Kidney (tissue), 13 donors: ENCODE measurements at regions not wholly inside any gene's neighbourhood (a gene's known extent, or its start where the extent isn't known, plus 50 kb on each side); places are given as distances from the start of the nearest gene placed in this dataset.
"Not testable (repeated sequence)": the region's sequence is repeated elsewhere in the genome, so short reads cannot be mapped to it uniquely, and the experiment has no call there.

Experiments
- DNase-seq, 5 donors: peaks; one replicate each; pipeline ENCODE4 v3.0.0-alpha.2; 2013 to 2020
- FAIRE-seq: peaks from 2 replicates; lab custom pipeline; 2012; peaks lifted over from hg19 to GRCh38; lab: Jason Lieb, UNC
- H3K27ac ChIP-seq, 2 donors: one replicate each; pipeline ENCODE4 v1.7.0; 2013; ENCODE audit warnings: low read depth in 2 of 2, low read length in 2 of 2, inconsistent platforms in 1 of 2
- H3K27me3 ChIP-seq: one replicate; pipeline ENCODE4 v1.7.1; 2013; ENCODE audit warnings: low read length, inconsistent platforms; ENCODE audit not compliant: control insufficient read depth, insufficient read depth
- H3K36me3 ChIP-seq, 3 donors: one replicate each; pipeline versions ENCODE4 v1.7.0 to v1.7.1; 2013; ENCODE audit warnings: low read length in 3 of 3, control low read depth in 1 of 3, inconsistent platforms in 1 of 3; ENCODE audit not compliant: insufficient read depth in 3 of 3, control insufficient read depth in 2 of 3
- H3K4me1 ChIP-seq, 3 donors: one replicate each; pipeline versions ENCODE4 v1.7.0 to v1.7.1; 2013; ENCODE audit warnings: low read length in 3 of 3, inconsistent platforms in 1 of 3, low read depth in 1 of 3; ENCODE audit not compliant: control insufficient read depth in 2 of 3, insufficient read depth in 2 of 3
- H3K4me3 ChIP-seq, 3 donors: one replicate each; pipeline versions ENCODE4 v1.7.0 to v1.8.1; 2013; ENCODE audit warnings: low read length in 3 of 3, control low read depth in 1 of 3, inconsistent platforms in 1 of 3
- H3K9ac ChIP-seq, 3 donors: one replicate each; pipeline versions ENCODE4 v1.7.0 to v1.7.1; 2013; ENCODE audit warnings: low read length in 3 of 3, control low read depth in 1 of 3, inconsistent platforms in 1 of 3
- H3K9me3 ChIP-seq, 3 donors: one replicate each; pipeline versions ENCODE4 v1.7.0 to v1.7.1; 2013; ENCODE audit warnings: low read length in 3 of 3, control low read depth in 1 of 3, inconsistent platforms in 1 of 3; ENCODE audit not compliant: control insufficient read depth in 2 of 3, insufficient read depth in 1 of 3
- intact Hi-C: fragments of 100-400 bp; cut with DNase I; formaldehyde crosslinking; loops from one replicate; pipeline ENCODE4 v1.11.1; 2022
- TF ChIP-seq, protein P1 (sequence below): IDR thresholded peaks from 3 replicates; pipeline ENCODE4 v1.5.1; 2012; ENCODE audit warnings: mild to moderate bottlenecking, moderate library complexity, borderline replicate concordance; ENCODE audit not compliant: insufficient read depth; ENCODE audit errors: extremely low read depth
- donor health status: control.
- donor health status: control.
- donor health status: control.
- donor health status: control.
- donor health status: control.
- donor health status: DM: yes; HTN: yes; CAD: no.
- donor health status: Normal renal cell carcinoma (clear cell type).

DNA sequence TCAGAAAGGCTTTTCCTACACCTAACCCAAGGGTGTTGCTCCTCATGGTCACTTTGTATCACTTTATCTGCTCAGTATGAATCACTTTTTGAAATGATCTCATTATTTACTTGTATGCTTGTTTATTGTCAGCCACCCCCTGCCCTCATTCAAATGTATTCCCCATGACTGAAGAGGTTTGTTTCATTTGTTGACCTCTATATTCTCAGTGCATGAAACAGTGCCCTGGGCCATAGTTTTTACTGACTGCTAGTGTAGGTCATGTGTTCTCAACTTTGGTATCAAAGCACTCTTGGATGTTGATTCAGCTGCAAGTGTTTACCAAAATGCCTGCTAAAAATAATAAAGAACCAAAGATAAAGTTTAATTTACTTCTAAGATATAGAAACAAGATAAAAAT lies 381.7 kb upstream of the ARPP21 start:
- FAIRE-seq: no peak
- no peaks in the 10 kb centered on the region for H3K4me1 ChIP-seq

DNA sequence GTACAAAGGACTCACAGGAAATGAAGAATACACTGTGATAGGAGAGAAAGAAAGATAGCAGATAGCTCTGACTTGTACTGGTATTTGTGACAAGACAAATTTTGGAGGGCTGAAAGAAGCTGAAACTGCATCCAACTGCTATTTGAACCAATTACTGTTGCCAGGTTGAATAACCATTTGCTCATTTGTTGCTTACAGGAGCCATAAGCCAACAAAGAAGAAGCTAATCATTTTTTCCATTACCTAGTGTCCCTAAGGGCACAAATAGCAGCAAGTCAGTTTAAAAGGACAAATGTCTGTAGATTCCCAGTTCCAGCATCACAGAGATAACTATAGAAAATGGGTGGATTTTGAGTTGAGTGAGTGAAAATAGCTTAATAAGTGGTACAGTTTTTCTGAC lies 376.9 kb upstream of the ARPP21 start:
- TF ChIP-seq, protein P1, sequence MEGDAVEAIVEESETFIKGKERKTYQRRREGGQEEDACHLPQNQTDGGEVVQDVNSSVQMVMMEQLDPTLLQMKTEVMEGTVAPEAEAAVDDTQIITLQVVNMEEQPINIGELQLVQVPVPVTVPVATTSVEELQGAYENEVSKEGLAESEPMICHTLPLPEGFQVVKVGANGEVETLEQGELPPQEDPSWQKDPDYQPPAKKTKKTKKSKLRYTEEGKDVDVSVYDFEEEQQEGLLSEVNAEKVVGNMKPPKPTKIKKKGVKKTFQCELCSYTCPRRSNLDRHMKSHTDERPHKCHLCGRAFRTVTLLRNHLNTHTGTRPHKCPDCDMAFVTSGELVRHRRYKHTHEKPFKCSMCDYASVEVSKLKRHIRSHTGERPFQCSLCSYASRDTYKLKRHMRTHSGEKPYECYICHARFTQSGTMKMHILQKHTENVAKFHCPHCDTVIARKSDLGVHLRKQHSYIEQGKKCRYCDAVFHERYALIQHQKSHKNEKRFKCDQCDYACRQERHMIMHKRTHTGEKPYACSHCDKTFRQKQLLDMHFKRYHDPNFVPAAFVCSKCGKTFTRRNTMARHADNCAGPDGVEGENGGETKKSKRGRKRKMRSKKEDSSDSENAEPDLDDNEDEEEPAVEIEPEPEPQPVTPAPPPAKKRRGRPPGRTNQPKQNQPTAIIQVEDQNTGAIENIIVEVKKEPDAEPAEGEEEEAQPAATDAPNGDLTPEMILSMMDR: no peak
- no peaks in the 10 kb centered on the region for H3K9me3 ChIP-seq
- H3K4me3 ChIP-seq: no peak overlapping the region
- intact Hi-C loops: no loop called here
- no peaks in the 10 kb centered on the region for H3K36me3 ChIP-seq
- H3K4me1 ChIP-seq: no peaks in the 10 kb centered on the region
- no peak overlapping the region for H3K27ac ChIP-seq
- H3K9ac ChIP-seq: no peak overlapping the region
- H3K27me3 ChIP-seq: no peaks in the 10 kb centered on the region
- FAIRE-seq (no peak), DNase-seq (no peak)

More for the DNA sequence above, 381.7 kb upstream of the ARPP21 start:
- no peaks in the 10 kb centered on the region for H3K9me3 ChIP-seq
- TF ChIP-seq, protein P1: no peak
- DNase-seq: no peak
- H3K4me3 ChIP-seq: no peak overlapping the region
- intact Hi-C loops: no loop called here
- H3K27ac ChIP-seq: no peak overlapping the region
- no peaks in the 10 kb centered on the region for H3K27me3 ChIP-seq
- no peak overlapping the region for H3K9ac ChIP-seq
- H3K36me3 ChIP-seq: no peaks in the 10 kb centered on the region

DNA sequence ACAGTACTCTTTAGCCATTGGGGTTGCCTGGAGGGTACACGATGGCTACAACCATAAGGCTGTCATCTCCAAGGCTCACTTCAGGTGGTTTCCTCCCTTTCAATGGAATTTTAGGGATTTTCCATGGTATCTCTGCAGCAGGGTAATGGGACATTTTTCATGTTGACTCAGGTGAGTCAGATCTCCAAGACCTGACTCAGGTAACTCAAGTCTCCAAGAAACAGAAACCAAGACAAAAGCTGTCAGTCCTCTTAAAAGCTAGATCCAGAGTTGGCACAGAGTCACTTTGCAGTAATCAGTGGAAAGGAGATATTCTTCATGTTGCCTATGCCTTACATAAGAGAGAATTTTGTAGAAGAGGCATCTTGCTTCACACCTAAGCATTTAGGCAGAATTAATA lies 375.8 kb upstream of the ARPP21 start:
- H3K4me1 ChIP-seq: no peaks in the 10 kb centered on the region
- H3K4me3 ChIP-seq: no peak overlapping the region
- FAIRE-seq (no peak), DNase-seq (no peak)
- H3K36me3 ChIP-seq: no peaks in the 10 kb centered on the region
- intact Hi-C loops: no loop called here
- TF ChIP-seq, protein P1: no peak
- no peaks in the 10 kb centered on the region for H3K9me3 ChIP-seq
- H3K27ac ChIP-seq: no peak overlapping the region
- no peak overlapping the region for H3K9ac ChIP-seq
- H3K27me3 ChIP-seq: no peaks in the 10 kb centered on the region

DNA sequence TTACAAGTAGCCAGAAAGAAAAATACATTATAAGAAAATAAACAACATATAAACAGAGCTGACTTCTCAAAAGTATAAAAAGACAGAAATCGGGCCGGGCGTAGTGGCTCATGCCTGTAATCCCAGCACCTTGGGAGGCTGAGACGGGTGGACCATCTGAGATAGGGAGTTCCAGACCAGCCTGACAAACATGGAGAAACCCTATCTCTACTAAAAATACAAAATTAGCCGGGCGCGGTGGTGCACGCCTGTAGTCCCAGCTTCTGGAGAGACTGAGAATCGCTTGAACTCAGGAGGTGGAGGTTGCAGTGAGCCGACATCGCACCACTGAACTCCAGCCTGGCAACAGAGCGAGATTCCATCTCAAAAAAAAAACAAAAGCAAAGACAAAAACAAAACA lies 373.3 kb upstream of the ARPP21 start:
- H3K4me1 ChIP-seq, H3K4me3 ChIP-seq, H3K36me3 ChIP-seq, intact Hi-C loops, H3K27me3 ChIP-seq, H3K27ac ChIP-seq, FAIRE-seq, DNase-seq, H3K9me3 ChIP-seq, H3K9ac ChIP-seq: not testable (repeated sequence)
